HG03442 (cell line): ENCODE measurements at regions not wholly inside any gene's neighbourhood (a gene's known extent, or its start where the extent isn't known, plus 50 kb on each side); places are given as distances from the start of the nearest gene placed in this dataset.

Experiments used
- ATAC-seq: cut with Tn5 transposase; IDR thresholded peaks from one replicate; pipeline ENCODE4 v1.9.1; 2021; ENCODE audit warnings: mild to moderate bottlenecking, moderate library complexity; ENCODE audit not compliant: unreplicated experiment

- ATAC-seq = no peak
Observed at GRCh38 chr6:139568151-139568955, 193.9 kb upstream of the CITED2 start.

GRCh38 chr6:139567095-139567494, 192.6 kb upstream of the CITED2 start:
- no peak for ATAC-seq

GRCh38 chr6:139565591-139565990, 191.1 kb upstream of the CITED2 start:
- ATAC-seq = no peak

GRCh38 chr6:139557547-139557946, 183.1 kb upstream of the CITED2 start:
- no peak for ATAC-seq

GRCh38 chr6:139556532-139556931, 182.1 kb upstream of the CITED2 start:
- no peak for ATAC-seq

GRCh38 chr6:139553916-139554315, 179.5 kb upstream of the CITED2 start:
- ATAC-seq = no peak

- no peak for ATAC-seq
Observed at GRCh38 chr6:139551376-139551775, 176.9 kb upstream of the CITED2 start.

- ATAC-seq = no peak
Observed at GRCh38 chr6:139550361-139550760, 175.9 kb upstream of the CITED2 start.

GRCh38 chr6:139549561-139550070, 175.2 kb upstream of the CITED2 start:
- ATAC-seq = no peak

GRCh38 chr6:139547804-139548203, 173.4 kb upstream of the CITED2 start:
- no peak for ATAC-seq

GRCh38 chr6:139547122-139547776, 172.8 kb upstream of the CITED2 start:
- no peak for ATAC-seq

GRCh38 chr6:139546106-139546472, 171.6 kb upstream of the CITED2 start:
- no peak for ATAC-seq

- no peak for ATAC-seq
Observed at GRCh38 chr6:139545206-139546105, 171.0 kb upstream of the CITED2 start.

GRCh38 chr6:139544701-139545057, 170.2 kb upstream of the CITED2 start:
- ATAC-seq = no peak

GRCh38 chr6:139542351-139542750, 167.9 kb upstream of the CITED2 start:
- no peak for ATAC-seq

- ATAC-seq = no peak
Observed at GRCh38 chr6:139540894-139541293, 166.4 kb upstream of the CITED2 start.

- peak; percentile 74 for ATAC-seq
Observed at GRCh38 chr6:139540276-139540675, 165.8 kb upstream of the CITED2 start.

GRCh38 chr6:139539852-139540251, 165.4 kb upstream of the CITED2 start:
- no peak for ATAC-seq

- ATAC-seq = no peak
Observed at GRCh38 chr6:139538366-139538765, 163.9 kb upstream of the CITED2 start.

GRCh38 chr6:139536751-139537617, 162.5 kb upstream of the CITED2 start:
- ATAC-seq = no peak
